Brain microvascular endothelial cell (primary cell): ENCODE measurements at regions not wholly inside any gene's neighbourhood (a gene's known extent, or its start where the extent isn't known, plus 50 kb on each side); places are given as distances from the start of the nearest gene placed in this dataset.

Experiments used
- DNase-seq: peaks from one replicate; pipeline ENCODE4 v3.0.0-alpha.2; 2020
- H3K27ac ChIP-seq: fragments of 250-450 bp; sonication (Bioruptor Pico); 2 replicates; pipeline ENCODE4 v1.5.1; 2020; ENCODE audit warnings: mild to moderate bottlenecking, moderate library complexity
- H3K27me3 ChIP-seq: fragments of 250-450 bp; sonication (Bioruptor Pico); replicated peaks from 2 replicates; pipeline ENCODE4 v1.5.1; 2020; ENCODE audit warnings: mild to moderate bottlenecking
- H3K36me3 ChIP-seq: fragments of 250-450 bp; sonication (Bioruptor Pico); replicated peaks from 2 replicates; pipeline ENCODE4 v1.5.1; 2020; ENCODE audit warnings: mild to moderate bottlenecking
- H3K4me3 ChIP-seq: 2 replicates; pipeline ENCODE4 v1.5.1; 2011; ENCODE audit warnings: low read depth, mild to moderate bottlenecking, control low read depth, low read length, moderate library complexity
- CTCF ChIP-seq: IDR thresholded peaks from 2 replicates; pipeline ENCODE4 v1.5.1; 2011; ENCODE audit warnings: low read depth, mild to moderate bottlenecking, moderate library complexity, low read length, control low read depth, inconsistent platforms; ENCODE audit errors: missing control alignments
- in situ Hi-C: cut with HindIII; loops from 2 replicates; pipeline ENCODE4 v1.10.0; 2017; ENCODE audit warnings: low sequenced_read_pairs, low pct_ligation_motif_present

- in situ Hi-C loops = no loop called here
- no peak for TF ChIP-seq CTCF
- H3K36me3 ChIP-seq = no peaks in the 10 kb centered on the region
- no peak overlapping the region for H3K4me3 ChIP-seq
- H3K27me3 ChIP-seq = no peaks in the 10 kb centered on the region
- DNase-seq = peak; percentile 26
- H3K27ac ChIP-seq = no peak overlapping the region
Observed at GRCh38 chr10:62744136-62744535, 60.4 kb upstream of the ADO start.

GRCh38 chr10:62745581-62745980, 58.9 kb upstream of the ADO start:
- H3K36me3 ChIP-seq = no peaks in the 10 kb centered on the region
- H3K27ac ChIP-seq = no peak overlapping the region
- no peak overlapping the region for H3K4me3 ChIP-seq
- in situ Hi-C loops = no loop called here
- DNase-seq = no peak
- no peaks in the 10 kb centered on the region for H3K27me3 ChIP-seq
- TF ChIP-seq CTCF = no peak

- in situ Hi-C loops = no loop called here
- TF ChIP-seq CTCF = no peak
Observed at GRCh38 chr10:62746951-62747729, 57.4 kb upstream of the ADO start.

GRCh38 chr10:62748386-62748785, 56.1 kb upstream of the ADO start:
- Histone ChIP-seq H3K27ac (no peak overlapping the region), H3K4me3 (no peak overlapping the region), H3K27me3 (no peaks in the 10 kb centered on the region), H3K36me3 (no peaks in the 10 kb centered on the region)
- in situ Hi-C loops = no loop called here
- no peak for DNase-seq
- no peak for TF ChIP-seq CTCF

More at GRCh38 chr10:62746951-62747729, 57.4 kb upstream of the ADO start:
- no peak overlapping the region for H3K4me3 ChIP-seq
- H3K36me3 ChIP-seq = no peaks in the 10 kb centered on the region
- no peaks in the 10 kb centered on the region for H3K27me3 ChIP-seq
- DNase-seq = no peak
- no peak overlapping the region for H3K27ac ChIP-seq

- Histone ChIP-seq H3K4me3 (no peak overlapping the region), H3K27me3 (no peaks in the 10 kb centered on the region), H3K27ac (no peak overlapping the region), H3K36me3 (no peaks in the 10 kb centered on the region)
- no peak for DNase-seq
- TF ChIP-seq CTCF = no peak
- in situ Hi-C loops = no loop called here
Observed at GRCh38 chr10:62749093-62749683, 55.3 kb upstream of the ADO start.
